ENCODE measurements at regions not wholly inside any gene's neighbourhood (a gene's known extent, or its start where the extent isn't known, plus 50 kb on each side); places are given as distances from the start of the nearest gene placed in this dataset.

DNA sequence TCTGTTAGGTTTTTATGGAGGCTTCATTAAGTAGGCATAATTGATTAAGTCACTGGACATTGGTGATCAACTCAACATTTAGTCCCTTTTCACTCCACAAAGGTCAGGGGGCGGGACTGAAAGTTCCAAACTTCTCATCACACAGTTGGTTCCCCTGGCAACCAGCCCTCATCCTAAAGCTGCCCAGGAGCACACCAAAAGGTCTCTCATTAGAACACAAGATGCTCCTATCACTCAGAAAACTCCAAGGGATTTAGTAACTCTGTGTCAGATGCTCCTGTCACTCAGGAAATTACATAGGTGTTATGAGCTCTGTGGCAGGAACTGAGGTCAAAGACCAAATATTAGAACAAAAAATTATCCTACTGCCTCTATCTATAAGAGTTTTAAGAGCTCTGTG lies 321.5 kb downstream of the OTOL1 start:
- DNase-seq: no peak

DNA sequence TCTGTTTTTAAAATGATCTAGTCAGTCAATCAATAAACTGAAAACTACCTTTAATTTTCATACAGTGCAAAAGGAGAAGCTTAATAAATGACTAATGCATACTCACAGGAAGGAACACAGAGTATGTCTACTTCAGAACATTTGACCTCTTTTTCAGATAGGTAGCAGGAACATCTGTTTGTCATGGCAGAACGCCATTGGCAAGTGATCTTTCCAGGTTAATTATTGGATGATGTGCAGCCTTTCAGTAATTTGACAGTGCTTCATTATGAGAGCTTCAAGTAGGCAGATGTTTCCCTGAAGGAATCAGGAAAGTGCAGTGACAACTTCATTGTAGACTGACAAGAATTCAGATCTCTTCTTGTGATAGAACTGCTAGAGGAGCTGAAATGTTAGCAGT lies 325.0 kb downstream of the OTOL1 start:
- DNase-seq: no peak

DNA sequence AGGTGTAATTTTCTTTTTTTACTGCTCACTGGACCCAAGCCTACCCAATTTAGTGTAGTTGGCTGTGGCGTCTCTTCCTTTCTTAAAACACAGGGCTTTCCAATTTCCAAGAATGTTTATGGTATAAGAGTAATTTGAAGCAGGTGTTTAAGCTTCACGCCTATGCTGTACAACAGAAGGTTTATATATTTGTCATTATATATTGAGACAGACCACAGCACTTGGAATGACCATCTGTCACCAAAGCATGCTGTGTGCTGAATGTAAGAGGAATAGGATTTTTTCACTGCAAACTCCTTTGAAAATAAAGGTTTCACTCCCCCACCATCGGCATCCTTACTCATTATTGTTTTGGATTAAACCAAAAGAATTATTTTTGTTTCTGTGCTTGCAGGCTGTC lies 325.7 kb downstream of the OTOL1 start:
- DNase-seq: no peak

DNA sequence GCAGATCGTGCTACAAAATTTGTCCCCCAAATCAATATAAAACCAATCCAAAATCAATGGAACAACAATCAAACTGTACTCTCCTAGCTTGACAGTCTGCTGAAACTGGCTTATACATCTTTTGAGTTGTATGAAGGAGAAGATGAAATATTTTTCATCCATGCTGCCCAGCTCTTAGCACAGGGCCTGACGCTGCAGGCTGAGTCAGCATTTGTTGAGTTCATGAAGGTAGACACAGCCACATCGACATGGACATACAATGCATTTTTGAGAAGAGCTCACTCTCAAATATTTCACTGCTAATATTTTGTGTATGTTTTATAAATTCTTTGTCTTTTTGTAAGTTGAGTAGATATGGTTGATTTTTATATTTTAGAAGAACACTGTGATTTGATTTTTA lies 327.3 kb downstream of the OTOL1 start:
- DNase-seq: no peak

DNA sequence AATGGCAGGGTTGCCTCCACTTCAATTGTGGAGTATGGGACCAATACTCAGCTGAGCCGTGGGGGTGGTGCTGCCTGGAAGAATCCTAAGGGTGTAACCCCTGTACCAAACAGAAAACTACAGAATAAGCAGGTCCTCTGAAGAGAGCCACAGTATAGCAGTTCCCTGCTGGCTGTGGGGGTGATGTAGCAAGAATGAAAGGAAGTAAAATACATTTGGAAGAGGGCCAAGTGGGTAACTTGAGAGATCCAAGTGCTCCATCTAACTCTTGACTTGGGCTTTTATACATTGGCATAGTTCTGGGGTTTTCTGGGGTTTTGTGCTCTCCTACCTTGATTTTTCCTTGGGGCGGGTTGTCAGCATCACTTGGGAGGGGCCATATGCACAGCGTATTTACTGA lies 341.4 kb downstream of the OTOL1 start:
- DNase-seq: no peak

DNA sequence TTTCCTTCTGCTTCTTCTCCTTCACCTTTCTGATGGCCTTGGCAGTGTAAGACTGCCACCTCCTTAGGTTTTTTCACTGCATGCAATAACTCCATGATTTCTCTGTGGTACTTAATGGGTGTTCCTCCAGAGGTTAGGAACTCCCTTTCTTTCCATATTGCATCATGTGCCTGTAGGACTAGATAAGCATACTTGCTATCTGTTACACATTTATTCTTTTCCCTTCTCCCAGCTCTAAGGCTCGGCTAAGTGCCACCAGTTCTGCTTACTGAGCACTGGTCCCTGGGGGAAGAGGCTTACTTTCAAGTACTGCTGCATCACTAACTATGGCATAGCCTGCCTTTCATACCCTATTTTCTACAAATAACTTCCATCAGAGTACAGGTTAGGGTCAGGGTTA lies 351.8 kb downstream of the OTOL1 start:
- no peak for DNase-seq

DNA sequence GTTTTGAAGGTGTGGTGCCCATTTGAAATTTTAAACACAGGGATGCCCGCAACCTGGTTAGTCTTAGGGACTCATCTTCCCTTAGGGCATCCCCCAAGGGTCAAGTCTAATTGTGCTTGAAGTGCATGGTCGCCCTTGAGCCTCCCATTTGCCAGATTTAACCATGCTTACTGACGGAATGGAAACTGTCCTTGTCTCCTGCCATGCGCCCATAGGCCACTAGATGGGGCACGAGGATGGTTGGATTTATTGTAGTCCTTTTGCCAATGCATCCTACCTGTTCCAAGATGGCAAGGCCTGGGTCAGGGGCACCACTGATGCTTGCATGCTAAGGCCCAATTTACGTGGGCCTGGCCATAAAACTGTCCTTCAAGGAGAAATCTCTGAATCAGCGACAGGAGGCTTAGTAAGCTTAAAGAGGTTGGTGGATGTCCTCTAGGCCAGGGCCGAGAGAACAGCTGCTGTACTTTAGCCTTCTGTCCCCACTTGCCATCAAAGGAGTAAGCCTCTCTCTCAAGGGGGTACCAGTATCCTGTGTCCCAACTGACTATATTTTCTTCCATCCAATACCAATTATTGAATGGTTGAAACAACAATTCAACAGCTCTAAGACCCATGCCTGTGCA lies 355.4 kb downstream of the OTOL1 start:
- DNase-seq: peak; percentile 81

DNA sequence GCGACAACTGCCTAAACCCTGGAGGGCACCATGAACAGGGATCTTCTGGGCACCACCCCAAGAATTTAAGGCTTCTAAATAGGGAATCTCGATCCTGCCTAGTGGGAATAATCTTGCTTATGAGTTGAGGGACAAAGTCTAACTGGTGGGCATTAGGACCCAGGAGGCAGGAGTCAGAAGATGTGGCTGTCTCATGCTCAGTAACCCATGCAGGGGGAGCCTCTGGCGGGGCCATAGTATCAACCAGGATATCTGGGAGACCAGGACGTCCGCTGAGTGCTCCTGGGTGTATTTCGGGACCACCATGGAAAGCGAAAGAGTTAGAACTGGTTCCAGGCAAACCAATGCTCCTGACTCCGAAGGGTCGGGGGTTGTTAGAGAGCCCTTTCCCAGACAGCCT lies 356.1 kb downstream of the OTOL1 start:
- DNase-seq: no peak

DNA sequence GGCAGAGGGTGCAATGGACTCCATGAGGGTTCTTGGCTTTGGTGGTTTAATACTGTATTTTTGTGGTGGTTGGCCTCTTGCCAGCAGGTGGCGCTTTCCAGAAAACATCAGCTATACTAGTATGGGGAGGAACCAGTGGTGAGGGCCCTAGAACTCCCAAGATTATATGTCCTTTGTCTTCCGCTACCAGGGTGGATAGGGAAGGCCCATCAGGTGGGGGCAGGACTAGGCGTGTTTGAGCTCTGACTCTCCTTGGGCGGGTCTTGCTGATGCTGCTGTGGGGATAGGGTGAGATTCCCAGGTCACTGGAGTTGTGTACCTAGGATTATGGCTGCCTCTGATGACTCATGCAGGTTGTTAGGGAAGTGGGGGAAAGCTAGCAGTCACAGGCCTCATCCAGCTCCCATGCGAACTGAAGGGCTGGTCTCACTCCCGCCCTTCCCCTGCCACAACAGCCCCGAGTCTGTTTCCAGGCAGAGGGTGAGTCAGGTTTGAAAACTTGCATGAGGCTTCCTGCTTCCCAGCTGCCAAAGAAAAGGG lies 357.7 kb downstream of the OTOL1 start:
- DNase-seq: peak; percentile 96

DNA sequence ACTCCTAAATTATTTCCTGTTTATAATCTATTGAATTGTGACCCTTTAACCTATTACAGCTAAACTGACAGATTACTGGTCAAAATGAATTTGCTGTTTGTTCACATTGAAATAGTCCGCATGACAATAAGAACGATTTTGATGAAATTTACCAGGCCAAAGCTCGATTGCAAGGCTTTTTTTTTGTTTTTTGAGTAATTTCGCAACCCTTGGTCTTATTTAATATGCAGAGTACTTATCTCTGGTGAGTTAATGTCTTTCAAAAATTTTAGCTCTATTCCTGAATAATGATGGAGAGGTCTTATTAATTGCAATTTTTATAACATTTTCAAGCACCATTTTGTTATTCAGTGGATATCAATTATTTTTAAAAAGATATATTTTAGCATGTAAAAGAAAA lies 362.4 kb downstream of the OTOL1 start:
- DNase-seq: no peak

DNA sequence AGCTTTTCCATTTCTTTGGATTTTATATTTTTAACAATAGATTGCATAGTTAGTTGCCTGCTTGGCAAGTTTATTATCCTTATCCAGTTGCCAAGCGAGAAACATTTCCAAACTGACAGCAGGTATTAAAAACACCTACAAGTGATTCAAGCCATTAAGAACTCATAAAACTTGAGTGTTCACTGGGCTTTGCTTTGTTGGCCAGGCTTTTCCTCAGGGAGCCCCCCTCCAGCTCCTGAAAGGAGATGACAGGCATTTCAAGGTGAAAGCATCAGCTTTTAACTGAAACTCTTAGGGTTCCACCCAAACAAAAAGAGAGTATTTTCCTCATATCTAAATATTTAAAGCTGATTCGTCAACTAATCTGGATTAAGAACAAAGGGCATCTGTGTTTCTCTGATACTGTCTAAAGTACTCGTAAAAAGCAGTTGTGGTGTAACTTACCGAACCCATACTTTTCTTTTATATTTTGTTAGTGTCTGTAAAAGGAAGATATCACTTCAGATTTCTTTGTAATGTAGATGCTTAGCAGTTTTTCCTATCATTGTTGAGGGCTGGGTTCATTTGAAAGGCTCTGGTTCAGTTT lies 363.4 kb downstream of the OTOL1 start:
- DNase-seq: no peak

DNA sequence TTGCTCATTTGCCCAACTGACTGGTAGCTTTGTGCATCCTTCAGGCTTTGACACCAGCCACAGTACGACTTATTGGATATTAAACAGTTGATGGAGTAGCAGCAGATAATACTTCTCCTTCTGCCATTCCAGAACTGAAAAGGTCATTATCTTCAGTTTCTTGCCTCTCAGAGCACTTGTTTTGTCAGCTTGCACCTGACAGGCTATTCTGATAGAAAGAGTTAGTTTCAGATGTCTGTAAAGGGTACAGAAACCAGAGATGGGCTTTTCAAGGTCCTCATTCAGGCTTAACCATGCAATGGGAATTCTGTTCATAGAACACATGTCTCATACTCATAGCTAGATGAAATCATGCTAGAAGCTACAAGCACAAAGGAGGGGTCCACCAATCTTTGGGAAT lies 367.2 kb downstream of the OTOL1 start:
- no peak for DNase-seq

DNA sequence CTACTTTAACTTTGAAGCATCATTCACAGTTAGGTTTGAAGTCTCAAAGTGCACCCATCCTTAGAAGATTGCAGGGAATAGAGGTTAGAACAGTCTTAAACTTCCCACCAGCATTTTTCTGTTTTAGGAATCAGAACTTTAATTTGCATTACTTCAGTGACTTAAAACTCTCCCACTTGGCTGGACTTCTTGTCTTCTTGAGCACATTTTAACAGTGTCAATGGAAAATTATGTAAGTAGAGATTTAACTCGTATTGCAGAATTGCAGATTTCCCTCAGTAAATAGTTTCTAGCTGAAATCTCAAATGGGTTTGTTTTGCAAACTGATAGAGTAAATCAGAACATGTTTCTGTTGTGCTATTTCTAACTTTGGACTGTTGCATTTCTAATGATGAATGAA lies 369.6 kb downstream of the OTOL1 start:
- DNase-seq: no peak

DNA sequence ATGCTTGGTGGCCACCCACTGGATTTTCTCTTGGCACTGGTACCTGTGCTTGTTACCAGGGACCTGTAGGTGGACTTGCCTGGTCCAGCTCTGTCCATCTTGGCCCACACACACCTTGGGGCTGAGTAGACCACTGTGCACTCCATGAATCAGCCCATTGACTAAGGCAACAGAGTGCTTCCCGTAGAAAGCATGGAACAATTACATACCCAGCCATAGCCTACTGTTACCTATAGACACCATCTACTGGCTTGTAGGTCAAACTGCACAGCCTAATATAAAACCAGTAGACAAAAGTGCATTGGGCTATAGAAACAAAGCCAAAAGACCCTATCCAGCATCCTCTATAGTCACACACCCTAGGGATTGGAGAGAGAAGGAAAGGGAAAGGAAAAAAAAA lies 378.9 kb downstream of the OTOL1 start:
- DNase-seq: no peak

DNA sequence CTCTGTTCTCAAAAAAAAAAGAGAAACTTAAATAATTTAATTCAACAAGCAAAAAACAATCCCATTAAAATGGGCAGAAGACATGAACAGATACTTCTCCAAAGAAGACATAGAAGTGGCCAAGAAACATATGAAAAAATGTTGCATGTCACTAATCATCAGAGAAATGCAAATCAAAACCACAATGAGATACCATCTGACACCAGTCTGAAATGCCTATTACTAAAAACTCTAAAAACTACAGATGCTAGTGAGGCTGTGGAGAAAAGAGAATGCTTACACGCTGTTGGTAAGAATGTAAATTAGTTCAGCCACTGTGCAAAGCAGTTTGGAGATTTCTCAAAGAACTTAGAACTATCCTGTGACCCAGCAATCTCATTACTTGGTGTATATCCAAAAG lies 382.9 kb downstream of the OTOL1 start:
- DNase-seq: no peak

DNA sequence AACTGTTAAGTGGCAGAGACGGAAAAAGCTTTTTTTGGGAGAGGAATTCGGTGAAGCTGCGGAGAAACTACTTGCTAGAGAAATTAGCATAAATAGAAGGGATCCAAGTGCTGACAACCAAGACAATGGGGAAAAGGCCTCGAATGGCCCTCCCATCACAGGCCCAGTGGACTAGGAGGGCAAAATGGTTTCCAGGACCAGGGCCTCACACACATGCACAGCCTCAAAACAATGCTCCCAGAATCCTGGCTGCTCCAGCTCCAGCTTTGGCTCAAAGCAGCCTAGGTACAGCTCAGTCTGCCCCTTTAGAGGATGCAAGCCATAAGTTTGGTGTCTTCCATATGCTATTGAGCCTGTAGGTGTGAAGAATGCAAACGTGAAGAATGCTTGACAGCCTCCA lies 388.2 kb downstream of the OTOL1 start:
- DNase-seq: no peak

DNA sequence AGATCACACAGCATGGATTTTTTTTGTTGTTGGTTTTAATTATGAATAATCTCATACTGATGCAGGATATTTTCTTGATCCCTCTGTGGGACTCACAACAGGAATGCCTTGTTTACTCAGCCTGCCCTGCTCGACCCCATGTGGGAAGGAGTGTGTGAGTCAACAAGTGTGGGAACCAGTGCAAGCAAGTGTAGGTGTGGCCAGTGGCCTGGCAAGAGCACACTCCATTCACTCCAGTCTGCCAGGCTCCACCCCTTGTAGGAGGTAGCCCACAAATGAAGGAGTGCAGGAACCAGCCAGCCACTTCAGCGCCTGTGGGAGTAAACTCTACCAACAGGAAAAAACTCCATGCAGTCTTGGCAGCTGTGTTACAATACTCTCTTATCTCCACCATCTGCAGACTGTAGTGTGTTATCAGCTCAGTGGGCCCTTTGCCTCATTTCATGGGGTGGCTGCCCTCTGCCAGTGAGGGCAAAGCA lies 393.6 kb downstream of the OTOL1 start:
- DNase-seq: peak; percentile 62

DNA sequence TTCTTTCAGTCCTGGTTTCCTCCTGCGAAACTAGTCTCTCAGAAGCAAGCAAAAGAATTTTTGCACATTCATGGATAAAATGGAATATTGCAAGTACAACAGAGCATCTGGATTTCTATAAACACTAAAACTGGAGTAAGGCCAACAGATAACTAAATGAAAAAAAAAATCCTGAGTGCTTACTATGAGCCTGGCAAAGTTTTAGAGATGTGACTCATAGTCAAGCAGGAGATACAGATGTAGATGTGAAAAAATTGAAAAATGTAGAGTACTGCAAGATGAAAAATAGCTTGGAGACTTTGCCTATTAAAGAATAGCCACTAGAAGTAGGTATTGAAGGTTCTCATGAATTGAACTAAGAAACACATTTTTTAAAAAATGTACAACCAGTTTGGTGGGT lies 397.4 kb downstream of the OTOL1 start:
- no peak for DNase-seq

DNA sequence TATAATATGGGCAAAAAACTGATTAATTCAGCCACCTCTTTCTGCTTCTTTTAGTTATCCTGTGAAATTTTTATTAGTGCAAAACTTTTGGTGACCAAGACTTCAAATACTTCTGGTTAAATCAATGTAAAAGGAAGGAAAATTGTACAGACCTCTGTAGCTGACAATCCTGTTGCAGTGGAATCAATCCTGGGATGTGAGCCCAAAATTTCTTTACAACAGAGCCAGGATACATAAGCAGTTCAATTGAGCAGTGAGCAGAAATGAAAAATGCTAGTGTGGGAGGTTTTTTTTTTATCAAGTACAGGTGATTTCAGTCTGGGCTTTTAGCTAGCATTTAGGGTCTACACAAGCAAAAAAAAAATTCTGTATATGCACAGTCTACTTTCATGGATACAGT lies 398.0 kb downstream of the OTOL1 start:
- no peak for DNase-seq

DNA sequence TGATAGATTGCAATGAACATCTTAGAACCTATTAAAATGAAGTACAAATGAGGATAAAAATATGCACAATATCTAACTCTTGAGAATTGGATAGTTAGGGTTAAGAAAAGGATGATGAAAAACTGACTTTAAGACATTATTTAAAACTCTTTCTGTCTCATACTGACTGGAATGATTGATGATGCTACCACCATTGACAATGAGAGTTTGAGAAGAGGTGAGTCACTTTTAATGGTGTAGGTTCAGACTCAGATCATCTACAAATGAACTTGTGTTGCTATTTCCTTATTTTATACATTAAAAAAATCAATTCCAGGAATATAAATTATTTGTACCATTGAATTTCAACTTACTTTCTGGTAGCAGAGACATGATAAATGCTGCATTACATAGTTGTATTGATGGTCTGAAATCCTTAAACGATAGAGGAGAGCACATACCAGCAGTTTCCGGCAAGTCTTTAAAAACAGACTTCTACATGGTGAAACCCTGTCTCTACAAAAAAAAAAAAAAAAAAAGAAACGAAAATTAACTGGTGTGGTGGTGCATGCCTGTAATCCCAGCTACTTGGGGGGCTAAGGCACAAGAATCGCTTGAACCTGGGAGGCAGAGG lies 409.0 kb downstream of the OTOL1 start:
- DNase-seq: no peak

DNA sequence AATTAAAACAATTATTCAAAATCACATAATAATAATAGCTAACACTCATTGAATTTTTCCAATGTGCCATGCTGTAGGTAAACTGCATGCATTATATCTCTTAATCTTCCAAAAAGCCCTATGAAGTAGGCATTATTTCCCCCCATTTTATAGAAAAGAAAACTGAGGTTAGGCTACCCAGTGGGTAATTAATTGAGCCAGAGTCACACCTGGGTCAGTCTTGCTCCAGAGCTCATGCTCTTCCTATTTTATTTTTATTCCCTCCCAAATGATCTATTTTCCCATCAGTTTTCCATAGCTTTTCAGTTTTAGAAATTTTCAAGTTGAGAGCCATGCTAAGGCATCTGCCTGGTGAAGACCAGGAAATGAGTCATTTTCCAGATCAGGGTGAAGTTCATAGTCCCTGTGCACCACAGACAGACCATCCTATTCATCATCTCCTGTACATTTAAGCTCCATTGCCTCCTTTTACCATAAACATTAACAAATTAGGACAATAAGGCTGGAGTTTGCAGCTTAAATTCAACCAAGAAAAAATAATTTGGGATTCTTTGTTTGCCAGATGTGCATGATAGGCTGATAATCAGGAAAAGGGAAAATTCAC lies 417.3 kb downstream of the OTOL1 start:
- no peak for DNase-seq

DNA sequence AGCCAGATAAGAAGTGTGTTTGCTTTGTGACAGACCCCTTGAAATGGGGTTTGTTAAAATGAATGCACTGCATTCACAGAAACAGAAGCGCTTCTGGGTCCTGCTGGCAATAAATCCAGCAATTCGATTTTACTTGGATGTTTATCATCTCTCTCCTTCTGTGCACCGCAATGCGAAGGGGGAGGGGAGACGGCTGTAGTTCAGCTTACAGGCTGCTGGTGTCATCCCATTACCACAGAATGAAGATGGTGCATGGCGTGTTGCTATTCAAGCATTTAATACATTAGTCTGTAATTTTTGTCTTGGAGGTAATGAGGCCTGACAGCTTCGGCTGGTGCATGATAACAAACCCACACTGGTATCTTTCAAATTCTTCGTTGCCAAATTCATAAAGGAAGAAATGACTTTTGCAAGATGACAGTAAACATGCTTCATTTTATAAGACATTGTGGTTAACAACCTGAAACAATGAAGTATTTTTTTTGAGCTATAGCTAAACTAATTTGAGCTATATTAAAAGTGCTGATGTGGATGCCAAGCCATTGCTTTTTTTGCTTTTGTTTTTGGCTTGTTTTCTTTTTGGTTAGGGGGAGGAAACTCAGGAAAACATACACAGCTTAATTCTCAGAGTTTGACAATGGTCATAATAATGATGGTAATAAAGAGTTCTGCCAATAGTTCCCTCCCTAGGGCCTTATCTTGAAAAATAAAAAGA lies 418.3 kb downstream of the OTOL1 start:
- DNase-seq: peak; percentile 71

DNA sequence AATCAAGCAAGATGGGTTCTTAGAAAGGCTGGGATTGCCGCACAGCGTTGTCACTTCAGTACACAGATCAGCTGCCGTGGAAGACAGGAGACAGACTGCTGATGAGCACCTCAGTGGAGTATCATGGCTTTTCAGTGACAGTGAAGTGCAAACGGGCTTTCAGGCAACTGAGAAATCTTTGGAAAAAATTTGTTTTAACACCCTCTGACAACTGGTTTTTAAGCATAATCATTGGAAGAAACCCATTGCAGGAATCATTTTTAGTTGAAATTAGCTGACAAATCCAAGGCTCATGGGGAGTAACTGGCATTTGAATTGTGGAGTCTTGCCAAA lies 418.8 kb downstream of the OTOL1 start:
- no peak for DNase-seq

DNA sequence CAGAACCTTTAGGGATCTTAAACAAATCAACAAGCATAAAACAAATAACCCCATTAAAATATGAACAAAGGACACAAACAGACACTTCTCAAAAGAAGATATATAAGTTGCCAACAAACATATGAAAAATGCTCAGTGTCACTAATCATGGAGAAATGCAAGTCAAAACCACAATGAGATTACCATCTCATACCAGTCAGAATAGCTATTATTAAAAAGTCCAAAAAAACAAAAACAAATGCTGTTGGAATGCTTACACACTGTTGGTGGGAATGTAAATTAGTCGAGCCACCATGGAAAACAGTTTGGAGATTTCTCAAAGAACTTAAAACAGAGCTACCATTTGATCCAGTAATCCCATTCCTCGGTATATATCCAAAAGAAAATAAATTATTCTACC lies 423.6 kb downstream of the OTOL1 start:
- DNase-seq: no peak

All from islet precursor cell (in vitro differentiated cells).